Fibroblast of mammary gland (primary cell): ENCODE measurements at regions not wholly inside any gene's neighbourhood (a gene's known extent, or its start where the extent isn't known, plus 50 kb on each side); places are given as distances from the start of the nearest gene placed in this dataset.
A peak's percentile ranks its signal among the peaks of the same experiment; 100 is the strongest.

Source experiments
- DNase-seq: peaks from one replicate; pipeline ENCODE4 v3.0.0-alpha.2; 2010; ENCODE audit warnings: low read depth
- H3K4me3 ChIP-seq: 2 replicates; pipeline ENCODE4 v1.5.1; 2011; ENCODE audit warnings: low read depth, mild to moderate bottlenecking, low read length, moderate library complexity; ENCODE audit not compliant: control insufficient read depth
- TF ChIP-seq, protein P1 (sequence below): conservative IDR thresholded peaks from 2 replicates; pipeline ENCODE4 v1.5.1; 2011; ENCODE audit warnings: low read depth, low read length, inconsistent platforms; ENCODE audit not compliant: control insufficient read depth, insufficient read depth

DNA sequence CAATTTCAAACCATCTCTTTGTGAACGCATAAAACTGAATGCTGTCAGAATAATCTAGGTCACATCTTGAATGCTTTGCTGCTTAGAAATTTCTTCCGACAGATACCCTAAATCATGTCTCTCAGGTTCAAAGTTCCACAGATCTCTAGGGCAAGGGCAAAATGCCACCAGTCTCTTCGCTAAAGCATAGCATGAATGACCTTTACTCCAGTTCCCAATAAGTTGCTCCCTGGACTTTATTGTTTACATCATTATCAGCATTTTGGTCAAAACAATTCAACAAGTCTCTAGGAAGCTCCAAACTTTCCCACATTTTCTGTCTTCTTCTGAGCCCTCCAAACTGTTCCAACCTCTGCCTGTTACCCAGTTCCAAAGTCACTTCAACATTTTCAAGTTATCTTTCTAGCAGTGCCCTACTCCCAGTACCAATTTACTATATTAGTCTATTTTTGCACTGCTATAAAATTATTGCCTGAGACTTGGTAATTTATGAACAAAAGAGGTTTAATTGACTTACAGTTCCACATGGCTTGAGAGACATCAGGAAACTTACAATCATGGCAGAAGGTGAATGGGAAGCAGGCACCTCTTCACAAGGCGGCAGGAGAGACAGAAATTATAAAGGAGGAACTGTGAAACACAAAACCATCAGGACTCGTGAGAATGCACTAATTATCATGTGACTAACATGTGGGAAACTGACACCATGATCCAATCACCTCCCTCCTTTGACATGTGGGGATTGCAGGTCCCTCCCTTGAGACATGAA, 77.0 kb downstream of the SPRY2 start:
- DNase-seq, result no peak
- no peak overlapping the region for H3K4me3 ChIP-seq
- TF ChIP-seq, protein P1, sequence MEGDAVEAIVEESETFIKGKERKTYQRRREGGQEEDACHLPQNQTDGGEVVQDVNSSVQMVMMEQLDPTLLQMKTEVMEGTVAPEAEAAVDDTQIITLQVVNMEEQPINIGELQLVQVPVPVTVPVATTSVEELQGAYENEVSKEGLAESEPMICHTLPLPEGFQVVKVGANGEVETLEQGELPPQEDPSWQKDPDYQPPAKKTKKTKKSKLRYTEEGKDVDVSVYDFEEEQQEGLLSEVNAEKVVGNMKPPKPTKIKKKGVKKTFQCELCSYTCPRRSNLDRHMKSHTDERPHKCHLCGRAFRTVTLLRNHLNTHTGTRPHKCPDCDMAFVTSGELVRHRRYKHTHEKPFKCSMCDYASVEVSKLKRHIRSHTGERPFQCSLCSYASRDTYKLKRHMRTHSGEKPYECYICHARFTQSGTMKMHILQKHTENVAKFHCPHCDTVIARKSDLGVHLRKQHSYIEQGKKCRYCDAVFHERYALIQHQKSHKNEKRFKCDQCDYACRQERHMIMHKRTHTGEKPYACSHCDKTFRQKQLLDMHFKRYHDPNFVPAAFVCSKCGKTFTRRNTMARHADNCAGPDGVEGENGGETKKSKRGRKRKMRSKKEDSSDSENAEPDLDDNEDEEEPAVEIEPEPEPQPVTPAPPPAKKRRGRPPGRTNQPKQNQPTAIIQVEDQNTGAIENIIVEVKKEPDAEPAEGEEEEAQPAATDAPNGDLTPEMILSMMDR, result no peak

GRCh38 chr13:80262051-80262695, 78.8 kb downstream of the SPRY2 start:
- no peak overlapping the region for H3K4me3 ChIP-seq
- TF ChIP-seq, protein P1, result no peak
- DNase-seq, result no peak

- H3K4me3 ChIP-seq, result no peak overlapping the region
- TF ChIP-seq, protein P1, result no peak
- no peak for DNase-seq
Observed at GRCh38 chr13:80259159-80259558, 81.8 kb downstream of the SPRY2 start.

- DNase-seq, result no peak
- H3K4me3 ChIP-seq, result no peak overlapping the region
- TF ChIP-seq, protein P1, result no peak
Observed at GRCh38 chr13:80256352-80256932, 84.5 kb downstream of the SPRY2 start.

GRCh38 chr13:80255946-80256345, 85.0 kb downstream of the SPRY2 start:
- DNase-seq, result no peak
- no peak overlapping the region for H3K4me3 ChIP-seq
- TF ChIP-seq, protein P1, result no peak

DNA sequence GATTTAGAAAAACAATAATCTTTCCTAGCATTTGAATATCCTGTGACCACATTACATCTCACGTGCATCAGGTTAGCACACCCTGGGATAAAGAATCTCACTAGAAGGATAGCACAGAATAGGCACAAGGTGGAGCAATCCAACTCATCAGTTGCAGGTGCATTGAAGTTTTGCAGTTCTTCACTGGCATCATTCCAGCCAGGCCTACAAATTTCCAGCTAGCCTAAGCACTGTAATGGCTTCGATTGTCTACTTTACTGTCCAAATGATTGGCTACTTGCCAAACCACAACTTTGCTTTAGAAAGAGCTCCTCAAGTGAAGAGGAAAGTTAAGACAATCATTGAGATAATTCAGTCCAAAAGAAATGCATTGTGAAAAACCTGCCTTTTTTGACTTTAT, 89.5 kb downstream of the SPRY2 start:
- DNase-seq, result peak; percentile 76
- no peak overlapping the region for H3K4me3 ChIP-seq
- TF ChIP-seq, protein P1, result no peak
